ENCODE measurements at regions not wholly inside any gene's neighbourhood (a gene's known extent, or its start where the extent isn't known, plus 50 kb on each side); places are given as distances from the start of the nearest gene placed in this dataset.

DNA sequence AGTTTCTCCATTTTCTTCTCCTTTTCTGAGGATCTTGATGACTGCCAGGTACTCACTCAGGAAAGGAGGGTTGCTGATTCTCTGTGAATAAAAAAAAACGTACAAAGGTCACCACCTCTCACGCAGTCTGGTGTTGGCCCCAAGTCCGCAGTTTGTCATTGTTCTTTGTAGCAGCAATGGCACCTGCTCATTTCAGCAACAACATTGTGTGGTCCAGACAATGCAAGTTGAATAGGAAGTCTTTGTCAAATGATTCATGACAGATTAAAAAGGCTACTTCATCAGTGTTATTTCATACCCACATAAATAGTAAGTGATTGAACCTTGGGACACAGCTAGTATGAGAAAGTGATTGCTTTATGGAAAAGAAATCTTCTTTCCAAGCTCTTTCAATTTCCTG lies 653.5 kb upstream of the MGMT start:
- DNase-seq (ENCODE audit: low read depth), result no peak

DNA sequence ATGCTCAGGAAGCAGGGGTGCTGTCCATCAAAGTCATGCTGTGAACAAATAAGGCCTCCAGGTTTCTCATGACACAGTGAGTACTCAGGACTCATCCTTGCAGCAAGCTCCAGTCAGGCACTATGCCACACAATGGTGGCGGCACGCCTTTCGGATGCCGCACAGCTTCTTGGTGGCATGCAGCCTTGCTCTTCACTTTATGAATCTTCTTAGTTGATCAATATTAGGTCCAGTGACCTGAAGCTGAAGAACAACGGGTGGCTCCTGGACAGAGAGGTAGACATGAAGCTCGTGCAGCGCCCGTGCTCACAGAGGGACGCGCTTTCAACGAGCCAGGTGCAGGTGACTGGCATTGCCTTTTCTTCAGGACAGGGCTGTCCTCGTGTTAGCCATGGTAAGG lies 653.0 kb upstream of the MGMT start:
- no peak for DNase-seq (ENCODE audit: low read depth)

DNA sequence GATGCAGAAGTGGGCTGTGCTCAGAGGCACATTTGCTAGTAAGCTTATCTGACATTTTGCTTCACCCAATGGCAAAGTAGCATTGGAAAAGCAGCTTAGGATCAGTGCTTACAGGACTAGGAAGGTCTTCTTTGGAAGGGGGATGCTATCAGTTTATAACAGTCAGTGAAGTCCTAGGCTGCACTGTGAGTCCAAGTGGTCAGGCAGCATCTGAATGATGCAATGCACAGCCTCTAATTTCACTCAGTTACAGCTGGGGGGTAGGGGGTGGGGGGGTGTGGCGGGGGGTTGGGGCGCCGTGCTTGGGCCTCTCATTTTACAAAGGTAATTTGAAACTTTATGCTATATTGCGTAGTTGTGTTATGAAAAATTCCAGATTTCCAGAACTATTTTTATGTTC lies 652.3 kb upstream of the MGMT start:
- no peak for DNase-seq (ENCODE audit: low read depth)

DNA sequence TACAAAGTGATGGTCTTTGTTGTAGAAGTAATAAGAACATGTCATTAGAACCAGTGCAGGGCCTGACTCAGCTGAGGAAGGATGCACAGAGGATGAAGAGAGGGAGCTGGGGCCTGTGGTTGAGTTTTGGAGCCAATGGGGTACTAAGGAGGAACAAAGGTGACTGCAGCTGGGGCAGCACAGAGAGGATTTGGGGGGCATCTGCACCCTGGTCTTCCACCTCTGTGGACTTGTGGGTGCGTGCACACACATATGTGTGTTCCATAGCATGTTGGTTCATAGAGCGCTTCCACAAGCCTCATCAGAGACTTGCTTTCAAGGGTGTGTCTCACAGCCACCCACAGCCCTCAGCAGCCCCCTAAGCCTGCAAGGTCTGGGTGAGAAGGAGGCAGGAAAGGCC lies 650.3 kb upstream of the MGMT start:
- DNase-seq (ENCODE audit: low read depth), result no peak

DNA sequence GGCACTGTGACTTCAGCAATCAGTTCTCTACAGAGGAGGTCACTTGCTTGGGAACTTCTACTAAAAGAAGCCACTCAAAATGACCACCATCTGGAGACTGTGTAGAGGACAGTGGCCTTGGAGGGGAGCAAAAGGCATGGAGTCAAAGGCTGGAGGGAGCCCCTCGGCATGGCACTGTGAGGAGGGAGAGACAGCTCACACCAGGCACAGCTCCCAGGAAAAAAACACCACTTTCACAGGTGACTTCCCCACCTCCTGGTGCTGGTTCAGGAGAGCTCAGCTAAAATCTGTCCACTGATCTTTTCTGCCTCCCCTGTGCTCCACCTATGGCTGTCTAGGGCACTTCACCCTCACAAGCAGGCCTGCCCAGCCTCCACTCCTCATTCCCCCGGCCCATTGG lies 649.4 kb upstream of the MGMT start:
- DNase-seq (ENCODE audit: low read depth), result no peak

DNA sequence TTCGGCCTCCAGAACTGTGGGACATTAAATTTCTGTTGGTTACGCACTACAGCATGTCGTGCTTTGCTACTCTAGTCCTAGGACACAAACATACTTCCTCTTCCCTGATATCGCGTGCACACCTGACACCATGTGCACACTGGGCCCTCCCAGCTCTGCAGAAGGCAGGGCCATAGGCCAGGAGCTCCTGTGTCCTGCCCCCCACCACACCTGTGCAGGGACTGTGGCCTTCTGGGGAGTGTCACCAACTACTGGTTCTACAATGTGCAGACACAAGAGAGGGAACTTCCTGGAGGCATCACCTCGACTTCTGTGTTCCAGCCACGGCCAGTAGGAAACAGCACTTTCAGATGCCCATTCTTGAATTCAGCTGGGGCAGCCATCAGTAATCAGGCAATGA lies 646.4 kb upstream of the MGMT start:
- no peak for DNase-seq (ENCODE audit: low read depth)

DNA sequence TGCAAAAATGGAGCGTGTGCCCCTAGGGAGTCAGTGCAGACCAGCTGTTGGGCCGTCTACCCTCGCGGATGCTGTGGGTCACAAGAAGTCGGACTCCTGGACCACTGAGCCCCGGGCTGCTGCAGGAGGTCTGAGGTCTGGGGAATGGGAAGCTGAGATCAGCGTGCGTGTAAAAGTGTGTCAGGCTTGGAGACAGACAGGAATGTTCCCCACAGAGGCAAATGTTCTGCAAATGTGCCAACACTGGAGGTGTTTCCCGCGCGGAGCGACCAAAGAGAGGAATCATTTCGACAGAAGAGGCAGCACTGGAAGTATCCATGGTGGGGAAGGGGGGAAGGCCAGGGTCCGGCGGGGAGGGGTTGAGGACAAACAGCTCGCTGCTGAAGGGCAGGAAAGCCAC lies 643.8 kb upstream of the MGMT start:
- DNase-seq (ENCODE audit: low read depth), result no peak

DNA sequence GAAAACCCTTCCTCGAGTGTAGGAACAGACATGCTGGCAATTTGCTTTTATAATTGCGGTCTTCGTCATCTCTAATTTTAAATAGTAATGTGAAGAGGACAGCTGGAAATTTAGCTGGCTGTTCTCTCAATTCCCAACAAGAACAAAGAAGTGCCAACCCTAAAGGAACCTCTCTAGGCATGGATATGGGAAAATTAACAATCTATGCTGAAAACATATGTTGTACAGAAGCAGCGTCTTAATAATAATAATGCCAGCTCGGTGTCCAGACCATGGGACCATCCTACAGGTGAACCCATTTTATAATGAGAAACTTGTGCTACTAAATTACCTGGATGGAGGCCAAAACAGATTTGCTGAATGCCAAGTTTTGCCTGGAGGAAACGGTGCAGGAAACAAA lies 641.4 kb upstream of the MGMT start:
- DNase-seq (ENCODE audit: low read depth), result no peak

DNA sequence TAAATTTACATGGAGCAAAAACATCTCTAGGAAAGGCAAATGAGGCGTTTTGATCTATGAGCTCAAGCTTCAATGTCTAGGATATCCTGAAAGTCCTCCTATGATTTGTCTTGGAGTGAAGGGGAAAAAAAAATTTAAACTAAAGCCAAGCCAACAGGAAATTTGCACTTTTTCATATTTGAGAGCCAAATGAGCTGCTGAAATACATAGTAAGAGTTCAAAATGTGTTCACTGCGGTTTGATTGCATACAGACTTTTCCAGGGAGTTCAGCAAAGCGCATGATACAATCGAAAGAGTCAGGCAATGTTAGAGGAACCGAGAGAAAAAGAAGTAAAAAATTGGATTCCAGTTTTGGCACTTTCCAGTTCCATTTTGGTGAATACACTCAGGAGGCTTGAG lies 633.4 kb upstream of the MGMT start:
- DNase-seq (ENCODE audit: low read depth), result no peak

DNA sequence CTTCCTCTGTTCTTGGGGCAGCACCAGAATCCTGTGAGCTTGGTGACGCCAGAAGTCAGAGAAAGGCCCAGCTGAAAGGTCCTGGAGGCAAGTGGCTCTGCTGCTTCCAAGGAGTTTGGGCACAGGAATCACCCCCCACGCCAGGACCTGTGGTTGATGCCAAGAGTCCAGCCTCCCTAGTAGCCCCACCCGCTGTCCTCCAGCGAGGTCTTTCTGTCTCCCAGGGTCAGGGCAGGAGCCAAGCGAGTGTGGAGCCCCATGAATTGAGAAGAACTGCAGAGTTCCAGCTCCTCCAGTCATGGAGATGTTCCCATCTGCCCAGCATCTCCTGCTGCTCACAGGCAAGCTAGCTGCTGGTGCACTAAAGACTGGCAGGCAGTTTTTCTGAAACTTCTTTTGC lies 631.7 kb upstream of the MGMT start:
- DNase-seq (ENCODE audit: low read depth), result no peak

DNA sequence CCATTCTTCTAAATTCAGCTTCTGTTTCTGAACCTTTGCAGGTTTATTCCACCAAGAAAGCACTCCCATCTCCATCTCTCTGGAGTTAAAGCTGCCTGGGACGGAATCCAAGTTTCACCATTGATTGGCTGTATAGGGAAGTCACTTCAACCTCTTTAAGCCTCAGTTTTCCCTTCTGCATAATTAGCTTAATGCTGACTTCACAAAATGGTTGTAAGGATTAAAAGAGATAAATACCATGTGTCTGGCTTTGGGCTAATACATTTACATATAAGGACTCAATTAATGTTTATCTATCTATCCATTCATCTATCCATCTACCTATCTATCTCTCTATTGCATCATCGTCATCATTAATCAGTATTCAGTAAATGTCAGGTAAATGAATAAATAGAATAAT lies 629.6 kb upstream of the MGMT start:
- DNase-seq (ENCODE audit: low read depth), result no peak

DNA sequence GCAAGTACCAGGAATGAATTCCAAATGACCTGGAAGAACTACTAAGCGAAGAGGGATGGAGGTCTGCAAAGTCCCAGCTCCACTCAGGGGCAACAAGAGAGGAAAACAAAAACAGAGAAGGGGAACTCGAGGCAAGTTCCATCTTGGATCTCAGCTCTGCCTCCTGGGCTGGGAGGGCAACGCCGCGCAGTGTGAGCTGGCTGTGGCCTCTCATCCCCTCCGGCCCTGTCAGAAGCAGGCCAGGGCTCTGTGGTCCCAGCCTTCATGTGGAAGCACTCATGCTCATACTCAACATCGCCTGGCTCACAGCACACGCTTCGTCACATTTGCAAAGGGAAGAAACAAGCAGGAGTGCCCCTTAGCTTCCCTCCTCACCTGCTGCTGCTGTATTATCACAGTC lies 627.9 kb upstream of the MGMT start:
- no peak for DNase-seq (ENCODE audit: low read depth)

DNA sequence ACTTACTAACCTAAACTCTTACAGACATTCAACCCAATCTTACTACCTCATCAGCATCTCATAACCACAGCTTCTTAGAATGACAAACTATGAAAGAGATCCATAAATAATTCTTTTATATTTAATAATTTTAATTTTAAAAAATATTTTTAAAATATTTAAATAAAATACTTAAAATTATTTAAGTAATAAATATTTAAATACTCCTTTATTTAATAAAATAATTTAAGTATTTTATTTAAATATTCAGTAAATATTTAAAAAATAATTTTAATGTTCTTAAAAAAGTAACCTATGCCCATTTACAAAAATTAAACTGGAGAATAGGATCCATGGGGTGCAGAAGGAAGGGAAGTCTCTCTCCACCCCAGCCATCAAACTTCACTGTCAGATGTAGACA lies 627.3 kb upstream of the MGMT start:
- no peak for DNase-seq (ENCODE audit: low read depth)

DNA sequence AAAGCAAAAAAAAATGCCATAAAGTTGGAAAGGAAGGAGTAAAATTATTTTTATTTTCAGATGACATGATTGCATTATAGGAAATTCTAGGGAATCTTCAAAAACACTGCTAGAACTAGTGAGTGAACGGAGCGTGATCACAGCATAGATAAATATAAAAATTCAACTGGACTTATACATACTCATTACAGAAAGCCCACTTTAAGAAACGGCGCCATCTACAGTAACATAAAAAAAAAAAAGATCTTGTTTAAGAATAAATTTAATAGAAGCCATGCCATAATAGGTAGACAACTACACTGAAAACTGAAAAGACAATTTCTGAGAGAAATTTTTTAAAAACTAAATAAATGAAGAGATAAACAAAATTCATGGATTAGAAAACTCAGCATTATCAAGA lies 623.1 kb upstream of the MGMT start:
- no peak for DNase-seq (ENCODE audit: low read depth)

DNA sequence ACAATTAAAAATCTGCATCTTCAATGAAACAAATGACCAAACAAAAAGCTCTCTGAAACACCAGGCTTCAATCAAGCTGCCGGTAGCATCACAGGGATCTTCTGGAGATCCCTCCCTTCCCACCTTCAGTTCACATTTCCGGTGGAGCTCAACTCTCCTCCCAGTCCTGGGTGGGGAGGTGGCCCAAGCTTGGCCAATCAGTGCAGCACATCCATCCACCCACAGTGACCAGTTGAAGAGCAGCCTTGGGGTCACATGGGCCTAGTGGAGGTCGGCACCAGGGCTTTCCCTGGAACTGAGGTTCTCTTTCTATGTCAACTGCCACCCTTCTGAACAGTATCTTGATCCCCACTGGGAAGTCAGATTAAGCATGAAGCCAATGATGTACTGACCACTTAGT lies 620.1 kb upstream of the MGMT start:
- no peak for DNase-seq (ENCODE audit: low read depth)

DNA sequence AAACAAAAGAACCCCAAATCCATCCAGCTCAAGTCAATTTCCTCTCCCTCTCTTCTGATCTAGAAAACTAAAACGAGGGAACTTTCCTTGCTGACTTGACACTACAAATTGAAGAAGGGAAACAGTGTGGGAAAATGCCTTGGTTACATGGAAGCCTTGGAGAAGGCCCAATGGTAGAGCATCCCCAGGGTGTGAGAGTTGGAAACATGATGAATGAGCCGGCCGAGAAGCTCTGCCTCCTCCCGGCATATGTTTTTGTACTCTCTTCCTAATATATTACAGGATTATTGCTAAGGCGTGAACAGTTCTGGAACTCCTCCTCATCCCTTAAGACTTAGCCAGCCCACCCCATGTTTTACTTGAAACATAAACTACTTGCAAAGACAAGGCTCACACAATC lies 618.2 kb upstream of the MGMT start:
- DNase-seq (ENCODE audit: low read depth), result no peak

DNA sequence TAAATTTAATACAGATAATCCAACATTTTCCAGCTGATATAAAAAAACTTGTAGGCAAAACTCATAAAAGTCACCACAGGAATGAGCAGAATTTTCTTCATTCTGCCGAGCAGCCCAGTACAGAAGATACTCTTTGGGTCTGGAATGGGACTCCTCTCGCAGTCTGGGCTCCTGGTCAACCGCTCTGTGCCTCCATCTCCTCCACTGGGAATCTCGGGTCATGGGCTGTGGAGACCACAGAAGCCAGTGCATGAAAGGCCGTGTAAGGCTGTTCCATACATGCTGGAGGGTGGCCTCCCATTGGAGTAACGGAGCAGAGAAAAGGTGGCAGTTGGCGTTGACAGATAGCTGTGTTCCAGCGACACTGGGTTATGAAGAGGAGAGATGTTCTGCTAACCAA lies 616.4 kb upstream of the MGMT start:
- no peak for DNase-seq (ENCODE audit: low read depth)

DNA sequence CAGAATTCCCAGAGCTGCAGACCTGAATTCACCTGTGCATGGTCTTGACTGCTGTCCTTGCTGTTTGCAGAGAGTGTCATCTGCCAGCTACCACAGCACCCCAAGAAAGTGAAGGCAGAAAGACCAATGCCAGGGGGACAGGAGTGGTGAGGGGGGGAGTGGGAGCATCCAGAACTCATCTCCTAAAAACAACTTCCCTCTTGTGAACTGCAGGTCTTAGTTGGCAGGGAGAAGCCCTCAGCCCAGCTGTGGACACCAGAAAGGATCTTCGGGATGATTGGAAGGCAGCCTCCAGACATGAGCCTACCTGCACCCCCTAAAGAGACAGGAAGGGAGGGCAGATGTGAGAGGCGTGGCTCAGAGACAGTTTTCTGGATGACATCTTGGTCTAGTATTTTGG lies 615.8 kb upstream of the MGMT start:
- DNase-seq (ENCODE audit: low read depth), result no peak

DNA sequence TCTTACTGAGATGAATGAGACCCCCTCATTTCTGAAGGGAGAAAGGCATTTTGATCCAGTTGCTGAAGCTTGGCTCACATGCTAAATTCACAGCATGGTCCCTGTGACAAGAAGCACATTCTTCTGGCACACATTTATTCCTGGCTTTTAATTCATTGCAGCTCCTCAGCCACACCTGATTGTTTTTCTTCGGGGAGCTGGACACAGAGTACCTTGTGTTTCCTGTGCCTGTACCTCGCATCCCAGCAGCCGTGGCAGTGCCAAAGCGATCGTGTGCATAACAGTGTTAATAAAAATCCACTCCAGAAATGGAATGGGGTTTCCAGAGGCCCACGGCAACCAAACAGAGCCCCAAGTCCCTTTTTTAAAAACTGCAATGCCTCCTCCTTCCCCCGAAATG lies 615.3 kb upstream of the MGMT start:
- no peak for DNase-seq (ENCODE audit: low read depth)

DNA sequence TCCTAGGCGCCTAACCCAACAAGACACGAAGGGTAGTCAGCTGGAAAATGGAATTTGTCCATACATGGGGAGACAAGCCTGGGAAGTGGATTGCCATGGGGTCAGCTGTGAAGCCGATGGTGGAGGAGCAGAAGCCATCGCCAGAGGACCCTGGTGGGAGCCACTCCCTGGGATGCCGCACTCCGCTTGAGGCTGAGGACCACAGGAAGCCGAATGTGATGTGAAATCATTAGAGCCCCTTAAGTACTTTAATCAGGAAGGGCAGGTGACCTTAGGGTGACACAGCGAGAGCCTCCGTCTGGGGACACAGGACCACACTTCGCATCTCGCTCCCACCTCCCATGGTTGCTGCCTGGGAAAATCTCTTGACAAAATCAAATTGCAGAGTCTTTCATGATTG lies 614.6 kb upstream of the MGMT start:
- no peak for DNase-seq (ENCODE audit: low read depth)

DNA sequence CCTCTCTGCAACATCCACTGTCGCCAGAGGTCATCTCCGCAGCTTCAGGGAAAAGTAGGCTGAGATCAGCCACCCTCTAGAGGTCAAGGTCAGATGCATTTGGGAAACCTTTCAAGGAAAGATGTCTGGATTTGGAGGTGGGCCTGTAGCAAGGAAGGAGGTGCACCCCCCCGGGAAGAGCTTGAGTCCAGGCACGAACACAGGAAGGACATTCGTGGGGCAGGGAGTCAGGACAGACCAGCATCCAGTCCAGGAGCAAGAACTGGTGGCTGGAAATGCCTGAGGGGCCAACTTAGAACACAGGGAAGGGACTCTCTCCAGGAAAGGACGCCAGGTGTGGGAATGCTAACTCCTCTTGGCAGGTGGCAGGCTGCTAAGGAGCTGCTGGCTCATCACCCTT lies 614.1 kb upstream of the MGMT start:
- DNase-seq (ENCODE audit: low read depth), result no peak

DNA sequence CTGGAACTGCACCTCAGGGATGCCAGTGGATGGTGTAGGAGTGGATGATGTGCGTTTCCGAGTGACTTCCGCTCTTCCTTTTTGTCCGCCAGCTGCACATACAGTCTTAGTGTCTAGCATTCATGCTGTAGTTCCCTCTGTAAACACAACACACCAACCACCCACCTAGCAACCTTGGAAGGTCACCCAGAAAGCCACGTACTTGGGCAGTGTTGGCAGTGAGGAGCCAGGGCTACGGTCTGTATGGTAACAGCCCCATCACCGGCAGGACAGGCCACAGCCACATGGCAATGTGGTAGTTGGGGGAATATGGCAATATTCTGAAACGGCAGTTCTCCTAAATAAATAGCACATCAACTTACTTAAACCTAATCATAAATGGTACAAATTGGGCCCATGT lies 613.5 kb upstream of the MGMT start:
- DNase-seq (ENCODE audit: low read depth), result no peak

DNA sequence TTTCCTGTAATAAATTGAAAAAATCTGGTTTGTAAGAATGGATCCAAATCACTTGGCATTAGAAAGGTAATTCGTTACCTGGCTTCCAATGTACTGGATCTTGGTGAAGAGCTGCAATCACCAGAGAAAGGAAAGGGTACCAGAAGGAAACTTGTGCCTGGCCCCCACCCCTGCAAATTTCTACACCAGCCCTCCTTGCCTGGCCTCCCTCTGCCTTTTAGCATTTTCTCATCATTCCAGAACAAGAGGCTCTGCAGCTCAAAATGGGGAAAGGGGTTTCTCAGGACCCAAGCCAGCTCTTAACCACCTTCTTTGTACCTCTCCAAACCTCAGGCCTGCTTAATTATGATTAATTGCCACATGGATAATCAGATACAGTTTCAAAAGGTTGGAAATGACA lies 612.8 kb upstream of the MGMT start:
- no peak for DNase-seq (ENCODE audit: low read depth)

DNA sequence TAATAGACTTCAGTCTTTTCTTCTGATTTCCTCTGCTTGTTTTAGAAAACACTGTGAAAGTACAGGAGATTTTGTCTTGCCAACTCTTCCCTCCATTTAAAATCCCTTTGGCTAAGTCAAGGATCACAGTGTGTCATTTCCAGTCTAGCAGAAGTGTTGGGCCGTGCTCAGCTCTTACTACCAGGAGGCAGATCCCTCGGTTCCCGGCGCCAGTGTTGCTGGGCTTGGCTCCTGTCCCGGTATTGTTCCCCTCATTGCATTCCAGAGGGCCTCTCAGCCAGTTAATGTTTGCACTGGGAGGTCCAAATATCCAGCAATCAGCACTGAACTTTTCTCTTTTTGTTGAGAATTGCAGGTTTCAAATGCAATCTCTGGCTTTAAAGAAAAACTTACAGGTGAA lies 612.1 kb upstream of the MGMT start:
- DNase-seq (ENCODE audit: low read depth), result no peak

DNA sequence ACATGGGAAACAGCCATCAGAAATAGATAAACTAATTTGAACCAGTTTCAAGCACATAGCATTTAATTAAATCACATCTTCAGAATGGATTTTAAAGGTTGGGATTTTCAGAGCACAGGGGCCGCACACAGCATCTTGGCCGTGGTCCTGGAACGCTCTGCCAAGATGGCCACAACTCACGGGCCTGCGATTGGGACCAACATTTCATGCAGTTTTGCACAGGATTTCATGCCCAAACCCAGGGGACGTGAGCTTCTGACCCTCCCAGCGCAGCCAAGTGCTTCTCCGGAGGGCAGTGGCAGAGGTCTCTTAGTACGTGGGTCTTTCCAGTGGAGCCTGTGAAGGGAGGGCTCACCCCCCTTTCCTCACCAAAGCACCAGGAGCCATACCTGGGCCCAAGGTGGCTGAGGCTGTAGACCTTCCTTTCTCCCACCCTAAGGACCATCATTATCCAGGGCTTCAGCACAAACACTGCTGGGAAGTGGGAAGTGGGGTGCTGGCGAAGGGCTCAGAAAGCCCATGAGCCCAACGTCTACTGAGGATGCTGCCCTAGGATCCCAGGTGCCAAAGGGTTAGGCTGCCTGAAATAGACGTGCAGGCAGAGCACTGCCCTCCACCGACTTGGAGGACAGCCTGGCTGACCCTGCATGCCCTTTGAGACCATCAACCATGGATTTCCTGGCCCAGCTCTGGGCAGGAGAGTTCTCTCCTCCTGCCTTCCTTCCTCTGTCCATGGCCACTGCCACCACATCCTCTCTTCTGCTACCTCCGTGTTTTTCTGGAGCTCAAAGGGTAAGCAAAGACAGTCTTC lies 611.2 kb upstream of the MGMT start:
- no peak for DNase-seq (ENCODE audit: low read depth)
